ENCODE measurements at regions not wholly inside any gene's neighbourhood (a gene's known extent, or its start where the extent isn't known, plus 50 kb on each side); places are given as distances from the start of the nearest gene placed in this dataset.
"Not testable (repeated sequence)": the region's sequence is repeated elsewhere in the genome, so short reads cannot be mapped to it uniquely, and the experiment has no call there.

- Histone ChIP-seq H4K8ac (ENCODE audit: low read depth, low read length) (no peak overlapping the region), H2BK12ac (ENCODE audit: low read length) (no peak overlapping the region), H3K14ac (ENCODE audit: low read length) (no peak overlapping the region), H4K12ac (ENCODE audit: low read depth, low read length) (no peak overlapping the region), H3K79me2 (ENCODE audit: control insufficient read depth, insufficient read depth, low read length, poor library complexity) (no peaks in the 10 kb centered on the region), H3K27ac (ENCODE audit: low read depth, low read length) (no peak overlapping the region), H3K9me3 (ENCODE audit: insufficient read depth, low read depth, low read length) (peaks cover 4% of the 10 kb centered on the region), H3K4ac (ENCODE audit: low read depth, low read length) (no peak overlapping the region), H2AK5ac (ENCODE audit: low read length) (no peak overlapping the region), H2BK5ac (ENCODE audit: low read depth, low read length, poor library complexity) (no peak overlapping the region), H3K9ac (ENCODE audit: low read length) (no peak overlapping the region), H2BK120ac (ENCODE audit: insufficient read depth, low read length, poor library complexity) (no peak overlapping the region), H3K4me3 (ENCODE audit: low read depth, low read length) (no peak overlapping the region), H3K4me2 (ENCODE audit: low read length) (no peak overlapping the region), H3K4me1 (ENCODE audit: control insufficient read depth in 1 of 2, insufficient read depth in 2 of 2, low read length in 2 of 2) (no peaks in the 10 kb centered on the region), H4K91ac (ENCODE audit: low read depth, low read length) (no peak overlapping the region), H3K18ac (ENCODE audit: low read length) (no peak overlapping the region), H3K36me3 (ENCODE audit: control insufficient read depth in 1 of 2, insufficient read depth in 2 of 2, low read length in 2 of 2) (no peaks in the 10 kb centered on the region), H3K27me3 (ENCODE audit: insufficient read depth, low read length) (no peaks in the 10 kb centered on the region), H3K23ac (ENCODE audit: low read length) (no peak overlapping the region), H2AFZ (ENCODE audit: insufficient read depth, low read length, poor library complexity) (no peak overlapping the region), H3K79me1 (ENCODE audit: low read length) (no peaks in the 10 kb centered on the region)
- no peak for DNase-seq
- WGBS (ENCODE audit: extremely low coverage, insufficient coverage, insufficient read length) = no CpG with 5 or more reads among the region's 6 CpGs
Measured at GRCh38 chr4:96455045-96455720, 615.3 kb downstream of the PDHA2 start.

GRCh38 chr4:96458031-96458430 is 618.1 kb downstream of the PDHA2 start:
- H2AK5ac ChIP-seq (ENCODE audit: low read length); H3K27ac ChIP-seq (ENCODE audit: low read depth, low read length); H3K9ac ChIP-seq (ENCODE audit: low read length); DNase-seq; H3K27me3 ChIP-seq (ENCODE audit: insufficient read depth, low read length); H3K14ac ChIP-seq (ENCODE audit: low read length); H3K18ac ChIP-seq (ENCODE audit: low read length); H3K4me2 ChIP-seq (ENCODE audit: low read length); H2AFZ ChIP-seq (ENCODE audit: insufficient read depth, low read length, poor library complexity); H4K8ac ChIP-seq (ENCODE audit: low read depth, low read length); H3K79me1 ChIP-seq (ENCODE audit: low read length); H3K4ac ChIP-seq (ENCODE audit: low read depth, low read length); H4K12ac ChIP-seq (ENCODE audit: low read depth, low read length); H3K4me1 ChIP-seq (ENCODE audit: control insufficient read depth in 1 of 2, insufficient read depth in 2 of 2, low read length in 2 of 2); H4K91ac ChIP-seq (ENCODE audit: low read depth, low read length); H3K23ac ChIP-seq (ENCODE audit: low read length); H3K79me2 ChIP-seq (ENCODE audit: control insufficient read depth, insufficient read depth, low read length, poor library complexity); H3K9me3 ChIP-seq (ENCODE audit: insufficient read depth, low read depth, low read length); H2BK12ac ChIP-seq (ENCODE audit: low read length); H3K36me3 ChIP-seq (ENCODE audit: control insufficient read depth in 1 of 2, insufficient read depth in 2 of 2, low read length in 2 of 2); H2BK120ac ChIP-seq (ENCODE audit: insufficient read depth, low read length, poor library complexity); H2BK5ac ChIP-seq (ENCODE audit: low read depth, low read length, poor library complexity); H3K4me3 ChIP-seq (ENCODE audit: low read depth, low read length): not testable (repeated sequence)
- no CpG with 5 or more reads among the region's 4 CpGs for WGBS (ENCODE audit: extremely low coverage, insufficient coverage, insufficient read length)

GRCh38 chr4:96459105-96459504 is 619.2 kb downstream of the PDHA2 start:
- H3K79me1 ChIP-seq (ENCODE audit: low read length) = no peaks in the 10 kb centered on the region
- no peak overlapping the region for H3K18ac ChIP-seq (ENCODE audit: low read length)
- no peaks in the 10 kb centered on the region for H3K4me1 ChIP-seq (ENCODE audit: control insufficient read depth in 1 of 2, insufficient read depth in 2 of 2, low read length in 2 of 2)
- no peak overlapping the region for H2BK120ac ChIP-seq (ENCODE audit: insufficient read depth, low read length, poor library complexity)
- no peak overlapping the region for H3K4ac ChIP-seq (ENCODE audit: low read depth, low read length)
- no peaks in the 10 kb centered on the region for H3K9me3 ChIP-seq (ENCODE audit: insufficient read depth, low read depth, low read length)
- no peaks in the 10 kb centered on the region for H3K27me3 ChIP-seq (ENCODE audit: insufficient read depth, low read length)
- no peak overlapping the region for H3K4me2 ChIP-seq (ENCODE audit: low read length)
- H4K12ac ChIP-seq (ENCODE audit: low read depth, low read length) = no peak overlapping the region
- no peak overlapping the region for H3K23ac ChIP-seq (ENCODE audit: low read length)
- no peak overlapping the region for H3K27ac ChIP-seq (ENCODE audit: low read depth, low read length)
- no peak overlapping the region for H4K91ac ChIP-seq (ENCODE audit: low read depth, low read length)
- H3K36me3 ChIP-seq (ENCODE audit: control insufficient read depth in 1 of 2, insufficient read depth in 2 of 2, low read length in 2 of 2) = no peaks in the 10 kb centered on the region
- no peak overlapping the region for H2BK5ac ChIP-seq (ENCODE audit: low read depth, low read length, poor library complexity)
- no peak overlapping the region for H2BK12ac ChIP-seq (ENCODE audit: low read length)
- H3K79me2 ChIP-seq (ENCODE audit: control insufficient read depth, insufficient read depth, low read length, poor library complexity) = no peaks in the 10 kb centered on the region
- no peak overlapping the region for H4K8ac ChIP-seq (ENCODE audit: low read depth, low read length)
- no peak overlapping the region for H2AFZ ChIP-seq (ENCODE audit: insufficient read depth, low read length, poor library complexity)
- no peak overlapping the region for H2AK5ac ChIP-seq (ENCODE audit: low read length)
- DNase-seq = no peak
- no peak overlapping the region for H3K14ac ChIP-seq (ENCODE audit: low read length)
- H3K4me3 ChIP-seq (ENCODE audit: low read depth, low read length) = no peak overlapping the region
- WGBS (ENCODE audit: extremely low coverage, insufficient coverage, insufficient read length) = no CpG with 5 or more reads among the region's 1 CpG
- H3K9ac ChIP-seq (ENCODE audit: low read length) = no peak overlapping the region

GRCh38 chr4:96465834-96466233 is 625.9 kb downstream of the PDHA2 start:
- Histone ChIP-seq H3K9me3 (ENCODE audit: insufficient read depth, low read depth, low read length) (peaks cover 2% of the 10 kb centered on the region), H3K36me3 (ENCODE audit: control insufficient read depth in 1 of 2, insufficient read depth in 2 of 2, low read length in 2 of 2) (no peaks in the 10 kb centered on the region), H2BK12ac (ENCODE audit: low read length) (no peak overlapping the region), H3K4me2 (ENCODE audit: low read length) (no peak overlapping the region), H4K91ac (ENCODE audit: low read depth, low read length) (no peak overlapping the region), H2AFZ (ENCODE audit: insufficient read depth, low read length, poor library complexity) (no peak overlapping the region), H3K4me1 (ENCODE audit: control insufficient read depth in 1 of 2, insufficient read depth in 2 of 2, low read length in 2 of 2) (no peaks in the 10 kb centered on the region), H3K4ac (ENCODE audit: low read depth, low read length) (no peak overlapping the region), H3K23ac (ENCODE audit: low read length) (no peak overlapping the region), H3K79me1 (ENCODE audit: low read length) (no peaks in the 10 kb centered on the region), H3K4me3 (ENCODE audit: low read depth, low read length) (no peak overlapping the region), H4K12ac (ENCODE audit: low read depth, low read length) (no peak overlapping the region), H2BK5ac (ENCODE audit: low read depth, low read length, poor library complexity) (no peak overlapping the region), H2BK120ac (ENCODE audit: insufficient read depth, low read length, poor library complexity) (no peak overlapping the region), H3K27me3 (ENCODE audit: insufficient read depth, low read length) (no peaks in the 10 kb centered on the region), H2AK5ac (ENCODE audit: low read length) (no peak overlapping the region), H3K14ac (ENCODE audit: low read length) (no peak overlapping the region), H3K79me2 (ENCODE audit: control insufficient read depth, insufficient read depth, low read length, poor library complexity) (no peaks in the 10 kb centered on the region), H3K27ac (ENCODE audit: low read depth, low read length) (no peak overlapping the region), H3K9ac (ENCODE audit: low read length) (no peak overlapping the region), H3K18ac (ENCODE audit: low read length) (no peak overlapping the region), H4K8ac (ENCODE audit: low read depth, low read length) (no peak overlapping the region)
- no CpG with 5 or more reads among the region's 2 CpGs for WGBS (ENCODE audit: extremely low coverage, insufficient coverage, insufficient read length)
- DNase-seq = no peak

All from trophoblast cell (in vitro differentiated cells and primary cell).